HG02981 (cell line): ENCODE measurements at regions not wholly inside any gene's neighbourhood (a gene's known extent, or its start where the extent isn't known, plus 50 kb on each side); places are given as distances from the start of the nearest gene placed in this dataset.
"Not testable (repeated sequence)": the region's sequence is repeated elsewhere in the genome, so short reads cannot be mapped to it uniquely, and the experiment has no call there.

Experiments used
- ATAC-seq: cut with Tn5 transposase; IDR thresholded peaks from one replicate; pipeline ENCODE4 v1.9.1; 2021; ENCODE audit warnings: mild to moderate bottlenecking, moderate library complexity; ENCODE audit not compliant: unreplicated experiment

DNA sequence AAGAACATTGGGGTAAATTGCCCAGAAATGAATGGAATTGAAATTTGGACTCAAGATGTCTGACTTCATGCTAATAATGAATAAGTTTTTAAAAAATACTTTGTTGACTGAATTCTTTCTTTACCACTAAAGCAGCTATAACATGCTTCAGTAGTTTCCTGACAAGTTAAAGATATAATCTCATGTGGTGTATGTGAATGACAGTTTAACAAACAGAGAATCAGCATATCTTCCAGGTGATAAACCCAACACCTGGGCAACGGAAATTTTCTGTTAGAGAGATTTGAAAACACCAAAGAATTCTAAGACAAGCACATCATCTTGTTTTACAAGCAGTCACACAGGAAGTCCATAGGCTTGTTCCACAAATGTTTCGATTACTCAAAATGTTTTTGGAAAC, 372.6 kb upstream of the VRK2 start:
- no peak for ATAC-seq

DNA sequence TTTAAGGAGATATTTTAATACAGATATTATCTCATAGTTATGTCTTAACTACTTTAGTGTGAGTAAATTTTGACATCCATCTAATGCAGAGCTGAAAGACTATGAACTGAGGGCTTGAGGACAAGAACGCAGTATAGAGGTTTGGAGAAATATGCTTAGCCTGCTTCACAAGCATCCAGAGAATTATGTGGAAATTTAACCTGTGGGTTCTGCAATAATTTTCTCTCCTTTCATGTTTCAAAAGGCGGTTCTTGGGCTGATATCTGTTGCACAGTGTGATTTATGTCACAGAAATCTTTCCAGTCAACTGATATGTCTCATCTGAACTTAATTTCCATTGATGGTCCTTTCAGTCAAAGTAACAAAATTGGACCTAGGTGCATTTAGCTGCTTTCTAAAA, 371.9 kb upstream of the VRK2 start:
- no peak for ATAC-seq

DNA sequence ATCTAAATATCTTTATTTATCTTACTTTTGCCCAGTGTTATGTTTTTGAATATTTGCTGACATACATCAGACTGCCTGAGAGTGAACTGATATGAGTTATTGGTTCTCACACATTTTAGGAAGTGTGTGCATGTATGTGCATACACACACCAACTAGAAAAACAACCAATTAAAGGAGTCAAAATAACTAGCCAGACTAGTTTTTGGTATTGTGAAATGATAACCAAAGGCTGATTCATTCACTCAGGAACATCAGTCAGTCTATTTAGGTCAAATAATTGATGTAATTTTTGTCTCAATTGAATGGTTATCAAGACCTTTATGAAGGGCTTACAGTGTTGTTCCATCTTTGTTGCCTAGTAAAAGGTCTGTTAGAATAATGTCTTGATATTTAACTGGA, 369.3 kb upstream of the VRK2 start:
- ATAC-seq: no peak

DNA sequence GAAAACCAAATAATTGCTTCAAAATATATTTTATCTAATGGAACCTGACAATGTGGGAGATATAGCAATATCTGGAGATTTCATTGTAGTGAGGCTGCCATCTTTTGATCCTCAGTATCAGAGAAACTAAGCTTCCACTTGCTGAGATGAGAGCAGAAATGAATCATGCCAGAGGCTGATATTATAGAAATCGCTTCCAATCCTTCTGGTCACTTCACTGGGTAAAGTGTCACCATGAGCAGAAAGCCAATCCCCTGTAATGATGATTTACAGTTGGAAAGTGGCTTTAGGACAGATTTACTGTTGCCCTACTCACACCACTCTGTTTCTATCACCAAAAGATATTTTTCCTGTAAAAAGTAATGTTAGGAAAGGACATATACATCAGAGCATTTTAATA, 365.0 kb upstream of the VRK2 start:
- no peak for ATAC-seq

DNA sequence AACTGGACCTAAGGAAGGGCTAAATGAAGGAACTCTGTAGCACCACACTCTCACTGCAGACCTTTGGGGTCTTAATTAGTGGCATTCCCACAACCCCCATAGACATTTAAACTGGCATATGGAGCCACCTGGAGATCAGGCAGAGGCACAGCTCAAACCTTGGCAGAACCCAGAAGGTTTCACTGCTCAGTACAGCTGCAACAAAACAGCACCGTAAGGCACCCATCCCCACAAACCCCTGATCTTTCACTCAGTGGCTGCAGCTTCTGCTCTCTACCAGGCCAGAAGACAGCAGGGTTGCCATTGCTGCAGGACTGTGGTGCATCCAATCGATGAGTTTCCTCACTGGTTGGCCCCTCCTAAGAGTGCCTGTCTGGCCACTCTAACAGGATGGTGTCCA, 361.6 kb upstream of the VRK2 start:
- no peak for ATAC-seq

DNA sequence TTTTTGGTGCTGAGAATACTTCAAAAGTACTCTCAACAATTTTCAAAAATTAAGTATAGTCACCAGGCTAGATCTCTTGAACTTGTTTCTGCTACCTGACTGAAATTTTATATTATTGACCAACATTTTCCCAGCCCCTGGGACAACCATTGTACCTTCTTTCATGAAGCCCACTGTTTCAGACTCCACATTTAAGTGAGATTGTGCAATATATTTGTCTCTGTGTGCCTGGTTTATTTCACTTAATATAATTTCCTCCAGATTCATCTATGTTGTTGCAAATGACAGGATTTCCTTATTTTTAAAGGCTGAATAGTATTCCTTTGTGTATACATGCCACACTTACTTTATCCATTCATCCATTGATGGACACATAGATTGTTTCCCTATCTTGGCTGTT, 354.2 kb upstream of the VRK2 start:
- no peak for ATAC-seq

DNA sequence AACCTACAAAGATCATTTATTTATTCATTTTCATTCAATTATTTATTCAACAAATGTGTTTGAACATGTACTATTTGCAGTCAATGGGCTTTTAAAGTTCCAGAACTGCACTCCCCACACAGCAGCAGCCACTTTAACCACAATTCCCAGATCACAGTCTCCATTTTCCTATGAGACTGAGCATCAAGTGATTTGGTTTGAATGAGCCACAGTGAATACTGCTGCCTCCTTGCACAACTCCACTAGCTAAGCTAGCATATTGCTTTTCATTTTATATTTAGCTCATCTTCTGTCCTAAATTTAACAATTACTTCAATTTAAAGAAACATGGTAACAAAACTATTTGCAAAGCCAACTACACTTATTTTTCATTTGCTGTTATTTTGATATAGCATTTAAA, 353.4 kb upstream of the VRK2 start:
- ATAC-seq: no peak

DNA sequence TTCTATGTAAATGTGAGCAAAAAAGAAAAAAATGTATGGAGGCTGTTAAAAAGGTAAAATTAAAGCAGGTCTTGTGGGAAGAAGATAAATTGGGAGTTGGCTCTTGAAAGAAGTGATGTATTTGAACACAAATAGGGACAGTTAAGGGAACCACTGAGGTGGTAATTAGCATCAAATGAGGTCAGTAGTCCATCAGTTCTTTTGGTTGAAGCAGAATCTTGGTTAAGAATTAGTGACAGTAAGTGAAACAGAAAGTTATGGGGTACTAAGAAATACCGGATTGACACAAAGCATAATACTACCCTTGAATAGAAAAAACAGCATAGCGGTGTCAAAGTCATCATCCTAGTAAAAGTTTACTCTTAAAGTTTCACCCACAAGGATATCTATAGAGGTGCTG, 352.6 kb upstream of the VRK2 start:
- no peak for ATAC-seq

DNA sequence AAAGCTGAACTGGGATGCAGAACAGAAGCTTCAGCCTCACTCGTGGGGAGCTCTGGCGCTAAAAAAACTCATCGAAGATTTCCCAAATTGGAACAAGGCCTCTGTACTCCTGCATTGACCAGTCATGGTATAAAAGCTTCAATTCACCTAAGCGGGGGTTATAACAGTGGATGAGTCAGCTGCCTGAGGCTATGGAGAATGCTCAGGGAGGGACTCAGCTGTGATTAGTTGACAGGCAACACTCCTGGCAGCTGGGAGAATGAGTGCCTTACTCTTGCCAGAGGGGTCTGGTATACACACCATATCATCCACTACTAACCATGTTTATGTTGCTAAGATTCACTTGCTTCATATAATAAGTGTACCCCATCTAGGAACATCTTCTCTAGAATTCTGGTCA, 350.6 kb upstream of the VRK2 start:
- no peak for ATAC-seq

DNA sequence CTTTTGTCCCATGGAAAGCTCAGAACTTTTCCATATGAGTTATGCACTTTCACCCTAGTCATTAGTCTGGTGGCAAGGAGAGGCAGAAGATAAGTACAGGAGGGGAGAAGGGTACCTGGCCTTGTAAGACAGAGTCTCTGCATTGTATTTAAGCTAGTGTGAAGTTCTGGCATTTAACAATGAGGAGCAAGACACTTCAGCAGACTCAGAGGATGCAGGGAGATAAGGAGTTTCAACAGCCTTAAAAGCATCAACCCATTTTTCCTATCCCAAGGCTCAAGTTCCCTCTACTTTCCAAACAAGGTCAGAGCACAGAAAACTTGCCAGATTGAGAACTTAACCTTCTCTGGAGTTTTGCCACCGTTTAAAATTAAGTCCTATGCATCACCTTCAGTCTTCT, 348.2 kb upstream of the VRK2 start:
- no peak for ATAC-seq

DNA sequence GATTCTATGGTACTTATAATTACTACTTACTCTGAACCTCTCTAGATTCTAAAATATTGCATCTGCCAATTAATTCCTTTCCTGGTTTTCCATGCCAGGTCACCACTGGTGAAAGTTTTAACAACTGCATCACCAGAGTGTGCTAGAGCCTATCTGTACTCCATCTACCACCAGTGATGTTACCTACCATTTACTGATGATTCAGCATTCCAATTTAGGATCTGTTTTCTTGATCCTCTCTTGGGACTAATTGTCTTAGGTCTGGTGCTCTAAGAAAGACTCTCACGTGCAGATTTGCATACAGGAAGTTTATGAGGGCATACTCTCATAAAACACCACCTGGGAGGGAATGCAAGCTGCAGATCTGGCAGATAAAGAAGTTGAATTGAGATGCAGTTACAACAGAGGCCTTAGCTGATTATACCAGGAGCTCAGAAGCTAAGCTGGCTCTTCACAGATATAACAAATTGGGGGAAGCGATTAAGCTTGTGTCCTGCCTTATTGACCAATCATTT, 347.6 kb upstream of the VRK2 start:
- ATAC-seq: no peak

DNA sequence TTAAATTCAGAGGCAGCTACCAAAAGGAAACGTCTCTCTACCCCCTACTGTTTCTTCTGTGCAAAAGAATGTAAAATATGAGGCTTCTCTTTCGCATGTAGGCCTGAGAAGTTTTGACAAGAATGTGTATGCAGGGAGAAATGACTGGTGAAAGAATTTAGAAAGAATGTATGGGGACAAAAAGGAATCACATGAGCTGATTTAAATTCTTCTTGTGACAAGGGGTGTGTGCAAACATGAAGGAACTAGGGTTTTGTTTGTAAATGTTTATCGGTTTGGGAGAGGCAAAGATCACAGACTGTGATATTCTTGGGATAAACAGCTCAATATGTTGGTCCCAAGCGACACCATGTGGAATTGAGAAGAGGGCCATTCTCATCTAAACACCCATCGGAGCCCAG, 345.2 kb upstream of the VRK2 start:
- ATAC-seq: no peak

DNA sequence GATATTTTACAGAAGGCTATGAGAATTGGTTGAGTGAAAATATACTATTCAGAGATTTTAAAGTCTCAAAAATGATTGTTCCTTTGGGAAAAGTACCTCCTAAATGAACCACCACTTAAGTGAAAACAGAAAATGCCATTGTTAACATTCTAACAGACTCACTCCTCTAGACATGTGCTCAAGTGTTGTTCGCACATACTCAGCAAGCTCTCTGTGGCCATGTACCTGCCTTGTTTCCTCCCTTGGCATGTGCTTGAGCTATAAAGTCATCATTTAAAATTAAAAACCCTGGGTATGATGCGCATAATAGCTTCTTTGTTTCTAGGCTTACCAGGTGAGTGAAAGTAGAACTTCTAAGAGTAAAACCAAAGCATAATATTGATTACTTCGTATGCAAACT, 343.2 kb upstream of the VRK2 start:
- no peak for ATAC-seq

DNA sequence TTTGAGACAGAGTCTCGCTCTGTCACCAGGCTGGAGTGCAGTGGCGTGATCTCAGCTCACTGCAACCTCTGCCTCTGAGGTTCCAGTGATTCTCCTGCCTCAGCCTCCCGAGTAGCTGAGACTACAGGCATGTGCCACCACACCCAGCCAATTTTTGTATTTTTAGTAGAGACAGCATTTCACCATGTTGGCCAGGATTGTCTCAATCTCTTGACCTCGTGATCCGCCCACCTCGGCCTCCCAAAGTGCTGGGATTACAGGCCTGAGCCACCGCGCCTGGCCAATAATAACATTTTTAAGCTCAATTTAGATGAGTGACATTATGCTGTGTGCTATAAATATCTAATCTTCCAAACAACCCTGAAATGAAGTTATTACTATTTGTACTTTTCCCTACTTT, 338.8 kb upstream of the VRK2 start:
- not testable (repeated sequence) for ATAC-seq

DNA sequence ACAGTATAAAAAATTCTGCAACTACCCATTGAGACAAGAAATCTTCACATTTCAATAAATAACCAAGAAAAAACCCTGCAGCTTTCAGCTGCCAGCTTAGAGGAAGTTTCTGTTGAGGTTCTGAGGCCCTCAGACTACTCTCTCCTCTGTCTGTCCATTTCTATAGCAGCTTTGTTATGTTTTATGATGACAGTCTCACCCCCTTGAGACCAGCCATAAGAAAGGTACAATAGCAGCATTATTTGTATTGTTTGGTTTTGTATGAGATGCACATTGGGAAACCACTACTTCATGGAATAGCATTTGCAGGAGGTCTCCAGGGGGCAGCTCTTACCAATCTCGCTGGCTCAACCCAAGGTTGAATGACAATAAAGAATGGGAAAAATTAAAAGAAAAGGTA, 334.6 kb upstream of the VRK2 start:
- ATAC-seq: no peak

DNA sequence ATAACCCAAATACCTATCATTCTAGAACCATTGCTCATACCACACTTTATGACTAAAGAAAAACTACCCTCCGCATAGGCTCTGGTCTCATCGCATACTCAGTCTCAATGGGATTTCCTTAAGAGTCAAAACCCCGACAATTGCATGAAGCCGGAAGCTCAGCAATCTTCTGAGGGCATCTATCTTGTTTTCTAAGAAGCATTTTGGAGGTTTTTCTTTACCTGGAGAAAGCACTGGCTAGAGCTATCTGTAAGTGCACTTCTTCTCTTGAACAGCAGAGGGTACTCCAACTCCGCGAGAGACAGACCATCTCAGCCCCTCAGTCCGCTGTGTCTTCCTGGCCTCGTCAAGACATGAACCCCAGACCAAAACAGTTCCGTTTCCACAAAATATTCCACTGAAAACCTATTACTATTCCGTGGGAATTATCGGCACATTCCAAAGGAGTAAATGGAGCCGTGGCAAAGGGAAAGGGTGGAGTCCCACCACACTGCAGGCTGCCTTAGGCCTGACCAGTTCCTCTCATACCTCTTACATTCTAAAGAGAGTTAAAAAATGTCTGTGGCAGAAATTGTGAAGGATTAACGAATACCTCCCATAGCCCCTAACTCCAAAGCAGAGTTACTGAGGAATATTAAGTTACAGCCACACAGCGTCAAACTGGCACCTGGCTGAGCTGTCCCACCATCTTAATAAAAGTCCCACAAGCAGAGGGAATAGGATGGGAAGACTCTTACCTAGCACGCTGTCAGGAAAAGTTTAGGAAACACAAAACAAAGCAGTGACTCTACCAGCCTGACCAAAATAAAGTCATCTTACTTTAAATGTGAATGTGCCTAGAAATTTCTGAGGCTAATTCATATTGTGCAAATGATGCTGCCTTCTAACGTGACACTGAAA, 325.6 kb upstream of the VRK2 start:
- ATAC-seq: peak; percentile 99

DNA sequence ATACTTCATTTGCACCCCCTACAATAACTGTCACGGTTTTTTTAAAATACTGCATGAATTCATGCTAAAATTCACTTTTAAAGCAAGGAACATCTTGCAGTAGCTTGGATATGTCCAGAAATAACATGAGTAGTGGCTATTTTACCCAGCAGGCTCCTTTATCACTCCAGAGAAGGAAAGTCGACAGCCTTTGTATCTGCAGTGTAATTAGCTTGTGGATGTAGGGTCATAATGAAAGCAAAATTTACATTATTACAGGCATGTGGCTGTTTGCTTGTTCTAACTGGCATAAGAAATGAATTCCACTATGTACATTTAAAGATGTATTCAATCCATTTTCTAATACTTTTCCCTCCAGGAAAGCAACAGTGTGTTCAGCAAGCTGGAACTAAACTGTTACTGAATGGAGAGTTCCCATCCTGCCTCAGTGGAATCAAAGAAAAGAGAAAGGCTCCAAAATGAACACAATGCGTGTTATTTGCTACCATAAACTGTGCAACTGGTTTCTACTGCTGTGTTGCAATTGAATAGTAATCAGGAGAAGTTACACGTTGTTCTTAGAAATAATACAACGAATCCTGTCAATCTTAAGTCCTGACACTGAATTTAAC, 321.2 kb upstream of the VRK2 start:
- ATAC-seq: no peak

DNA sequence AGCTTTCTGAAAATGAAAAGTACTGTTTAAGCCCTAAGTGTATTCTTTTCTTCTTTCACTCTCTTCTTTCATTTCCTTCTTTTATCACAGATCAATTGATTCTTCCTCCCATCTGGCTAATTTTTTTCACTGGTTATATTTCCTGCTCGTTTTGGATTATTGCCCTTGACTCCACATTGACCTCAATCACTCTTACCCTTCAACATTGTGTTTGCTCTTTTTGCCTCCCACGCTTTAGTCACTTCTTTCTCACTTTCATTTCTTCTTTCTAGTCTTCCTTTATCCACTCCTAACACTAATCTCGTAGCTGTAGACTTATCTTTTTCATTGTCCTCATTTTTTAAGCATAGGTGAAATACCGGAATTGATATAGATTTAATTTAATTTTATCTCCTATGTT, 320.3 kb upstream of the VRK2 start:
- ATAC-seq: no peak

DNA sequence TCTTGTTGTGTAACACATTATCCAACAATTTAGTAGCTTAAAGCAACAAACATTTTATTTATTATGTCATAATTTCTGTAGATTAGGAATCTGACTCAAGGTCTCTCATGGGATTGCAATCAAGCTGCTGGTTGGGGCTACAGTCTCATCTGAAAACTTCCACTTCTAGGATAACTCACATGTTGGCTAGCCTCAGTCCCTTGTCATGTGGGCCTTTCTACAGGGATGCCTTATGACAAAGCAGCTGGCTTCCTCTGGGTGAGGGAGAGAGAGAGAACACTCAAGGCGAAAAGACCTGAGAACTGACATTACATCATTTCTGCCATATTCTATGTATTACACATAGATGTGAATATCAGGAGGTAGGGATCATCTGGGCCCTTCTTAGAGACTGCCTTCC, 317.9 kb upstream of the VRK2 start:
- no peak for ATAC-seq

DNA sequence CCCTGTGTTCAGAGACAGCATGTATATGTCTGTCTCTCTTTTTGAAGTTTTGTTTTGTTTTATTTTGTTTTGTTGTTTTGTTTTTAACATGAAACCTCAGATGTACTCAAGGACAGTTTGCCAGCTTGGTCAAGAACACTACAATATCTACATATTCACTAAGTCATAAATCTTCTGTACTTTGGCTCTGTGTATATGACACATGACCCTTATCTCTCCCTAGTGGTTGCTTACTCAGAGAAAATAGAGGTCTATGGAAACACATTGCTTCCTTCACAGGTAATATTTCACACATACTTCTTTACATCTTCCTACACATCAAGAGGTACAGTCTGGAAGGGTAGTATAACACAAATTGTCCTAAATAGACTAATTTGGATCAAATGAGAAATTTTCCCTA, 312.6 kb upstream of the VRK2 start:
- no peak for ATAC-seq

DNA sequence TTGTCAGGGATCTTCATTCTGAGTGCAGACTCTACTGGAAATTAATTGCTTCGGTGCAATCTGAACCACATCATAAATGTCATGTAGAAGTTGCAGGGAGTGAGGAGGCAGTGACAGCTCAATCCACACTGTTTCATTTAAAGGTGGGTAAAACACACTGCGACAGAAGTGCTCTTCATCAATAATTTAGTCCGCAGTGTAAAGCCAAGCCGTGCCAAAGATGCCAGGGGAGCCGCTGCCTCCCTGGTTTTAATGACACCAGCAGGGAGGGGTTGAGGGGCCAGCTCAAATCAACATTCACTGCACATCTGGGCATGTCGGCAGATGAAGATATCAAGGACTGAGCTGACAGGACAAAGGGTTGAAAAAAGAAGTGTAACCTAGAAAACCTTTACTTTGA, 305.7 kb upstream of the VRK2 start:
- ATAC-seq: no peak

DNA sequence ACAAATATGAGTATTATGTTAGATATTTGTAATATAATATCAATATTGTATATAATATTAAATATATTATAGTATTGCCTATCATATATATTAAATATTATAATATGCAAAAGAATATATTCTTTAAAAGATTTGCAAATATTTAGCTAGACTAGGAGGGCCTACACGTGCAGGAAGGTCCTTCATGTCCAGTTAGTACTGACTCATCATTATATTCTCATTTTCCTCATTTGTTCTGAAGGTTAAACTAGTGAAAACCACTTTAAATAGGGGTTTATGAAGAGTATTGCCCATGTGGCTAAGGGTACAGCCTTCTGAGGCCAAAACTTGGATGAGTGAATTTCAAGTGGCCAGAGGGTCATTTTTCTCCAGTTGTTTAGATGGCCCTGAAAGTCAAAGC, 293.0 kb upstream of the VRK2 start:
- no peak for ATAC-seq

DNA sequence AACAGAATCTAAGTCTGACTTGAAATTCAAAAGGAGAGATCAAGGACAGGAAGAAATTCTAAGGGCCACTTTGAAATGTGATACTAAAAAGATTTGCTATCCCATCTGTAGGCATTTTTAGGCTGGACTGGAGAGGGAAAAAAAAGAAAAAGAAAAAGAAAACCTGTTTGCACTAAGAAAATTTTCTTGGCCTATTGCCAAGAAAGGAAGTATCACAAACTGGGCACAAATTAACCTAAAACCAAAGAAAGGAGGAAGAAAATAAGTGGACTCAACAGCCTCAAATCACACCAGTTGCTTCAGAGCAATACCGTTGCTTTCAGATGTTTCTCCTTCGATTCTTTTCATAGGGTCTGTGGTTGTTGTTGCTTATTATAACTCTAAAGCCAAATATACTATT, 287.9 kb upstream of the VRK2 start:
- no peak for ATAC-seq
